Fibroblast of lung (primary cell): ENCODE measurements at regions not wholly inside any gene's neighbourhood (a gene's known extent, or its start where the extent isn't known, plus 50 kb on each side); places are given as distances from the start of the nearest gene placed in this dataset.
A peak's percentile ranks its signal among the peaks of the same experiment; 100 is the strongest.

Source experiments
- DNase-seq, 2 donors: peaks; one replicate each; pipeline versions ENCODE4 v3.0.0 to v3.0.0-alpha.2; 2010; ENCODE audit warnings: low read depth in 2 of 2
- H2AFZ ChIP-seq: 2 replicates; pipeline ENCODE4 v1.5.1; 2012; ENCODE audit warnings: low read length, control low read depth, inconsistent platforms
- H3K27ac ChIP-seq: 2 replicates; pipeline ENCODE4 v1.5.1; 2011; ENCODE audit warnings: low read length, control low read depth; ENCODE audit not compliant: insufficient read depth
- H3K27me3 ChIP-seq: 2 replicates; pipeline ENCODE4 v1.5.1; 2011; ENCODE audit warnings: mild to moderate bottlenecking, low read length; ENCODE audit not compliant: control insufficient read depth, insufficient read depth
- H3K36me3 ChIP-seq: 2 replicates; pipeline ENCODE4 v1.5.1; 2011; ENCODE audit warnings: low read length; ENCODE audit not compliant: control insufficient read depth, insufficient read depth
- H3K4me1 ChIP-seq: 2 replicates; pipeline ENCODE4 v1.5.1; 2011; ENCODE audit warnings: low read length; ENCODE audit not compliant: control insufficient read depth, insufficient read depth; ENCODE audit errors: extremely low read depth
- H3K4me2 ChIP-seq: 2 replicates; pipeline ENCODE4 v1.5.1; 2011; ENCODE audit warnings: low read length, control low read depth; ENCODE audit not compliant: insufficient read depth; ENCODE audit errors: extremely low read depth
- H3K4me3 ChIP-seq, 4 experiments: fragments of 200-600 bp in 1 of 4; sonication (generic) in 1 of 4; replicated peaks in 1 of 4; 2 replicates each; pipeline ENCODE4 v1.5.1; 2011 to 2016; ENCODE audit warnings: low read length in 4 of 4, low read depth in 3 of 4, mild to moderate bottlenecking in 3 of 4, control low read depth in 2 of 4, inconsistent platforms in 1 of 4, mixed read lengths in 1 of 4; ENCODE audit not compliant: insufficient read depth in 1 of 4; ENCODE audit errors: control extremely low read depth in 1 of 4
- H3K79me2 ChIP-seq: 2 replicates; pipeline ENCODE4 v1.5.1; 2012; ENCODE audit warnings: mild to moderate bottlenecking, low read length, inconsistent platforms; ENCODE audit not compliant: control insufficient read depth, insufficient read depth
- H3K9ac ChIP-seq: 2 replicates; pipeline ENCODE4 v1.5.1; 2011; ENCODE audit warnings: mild to moderate bottlenecking, low read length, control low read depth; ENCODE audit not compliant: insufficient read depth
- H3K9me3 ChIP-seq: 2 replicates; pipeline ENCODE4 v1.5.1; 2012; ENCODE audit warnings: low read depth, low read length; ENCODE audit not compliant: control insufficient read depth, insufficient read depth
- H4K20me1 ChIP-seq: 2 replicates; pipeline ENCODE4 v1.5.1; 2011; ENCODE audit warnings: low read length; ENCODE audit not compliant: control insufficient read depth, insufficient read depth; ENCODE audit errors: extremely low read depth
- EZH2 ChIP-seq: IDR thresholded peaks from 2 replicates; pipeline ENCODE4 v1.5.1; 2012; ENCODE audit warnings: low read length, control low read depth, mild to moderate bottlenecking; ENCODE audit errors: missing control alignments
- TF ChIP-seq, protein P1 (sequence below), 2 donors: IDR thresholded peaks in 1 of 2; conservative IDR thresholded peaks in 1 of 2; 1 replicate in 1 of 2; 2 replicates in 1 of 2; pipeline ENCODE4 v1.5.1; 2011 to 2012; ENCODE audit warnings: low read length in 2 of 2, control low read depth in 1 of 2, inconsistent platforms in 1 of 2, low read depth in 1 of 2, mild to moderate bottlenecking in 1 of 2

DNA sequence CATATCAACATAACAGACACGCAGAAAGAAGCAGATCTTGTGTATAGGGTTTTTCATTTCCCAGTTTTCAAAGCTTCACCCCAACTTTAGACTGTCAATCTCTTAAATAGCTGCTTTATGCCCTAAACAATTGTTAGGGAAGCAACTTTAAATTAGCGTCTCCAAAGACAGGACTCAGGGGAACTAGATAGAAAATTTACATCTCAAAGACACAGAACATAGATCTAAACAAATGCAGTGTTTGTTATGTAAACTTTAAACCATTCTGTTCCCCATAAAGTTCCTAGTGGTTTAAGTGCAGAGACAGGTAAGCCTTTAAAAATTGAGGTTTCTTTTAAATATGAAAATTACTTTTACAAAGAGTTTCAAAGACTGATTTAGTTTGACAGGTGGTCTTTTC, 379.2 kb upstream of the GHITM start:
- no peak for TF ChIP-seq EZH2
- TF ChIP-seq, protein P1, sequence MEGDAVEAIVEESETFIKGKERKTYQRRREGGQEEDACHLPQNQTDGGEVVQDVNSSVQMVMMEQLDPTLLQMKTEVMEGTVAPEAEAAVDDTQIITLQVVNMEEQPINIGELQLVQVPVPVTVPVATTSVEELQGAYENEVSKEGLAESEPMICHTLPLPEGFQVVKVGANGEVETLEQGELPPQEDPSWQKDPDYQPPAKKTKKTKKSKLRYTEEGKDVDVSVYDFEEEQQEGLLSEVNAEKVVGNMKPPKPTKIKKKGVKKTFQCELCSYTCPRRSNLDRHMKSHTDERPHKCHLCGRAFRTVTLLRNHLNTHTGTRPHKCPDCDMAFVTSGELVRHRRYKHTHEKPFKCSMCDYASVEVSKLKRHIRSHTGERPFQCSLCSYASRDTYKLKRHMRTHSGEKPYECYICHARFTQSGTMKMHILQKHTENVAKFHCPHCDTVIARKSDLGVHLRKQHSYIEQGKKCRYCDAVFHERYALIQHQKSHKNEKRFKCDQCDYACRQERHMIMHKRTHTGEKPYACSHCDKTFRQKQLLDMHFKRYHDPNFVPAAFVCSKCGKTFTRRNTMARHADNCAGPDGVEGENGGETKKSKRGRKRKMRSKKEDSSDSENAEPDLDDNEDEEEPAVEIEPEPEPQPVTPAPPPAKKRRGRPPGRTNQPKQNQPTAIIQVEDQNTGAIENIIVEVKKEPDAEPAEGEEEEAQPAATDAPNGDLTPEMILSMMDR (conservative IDR thresholded peaks at IDR 0.05 in 1 of 2, IDR thresholded peaks at IDR 0.05 in 1 of 2; ENCODE audit: low read depth in 1 of 2, low read length in 2 of 2), result no peak

DNA sequence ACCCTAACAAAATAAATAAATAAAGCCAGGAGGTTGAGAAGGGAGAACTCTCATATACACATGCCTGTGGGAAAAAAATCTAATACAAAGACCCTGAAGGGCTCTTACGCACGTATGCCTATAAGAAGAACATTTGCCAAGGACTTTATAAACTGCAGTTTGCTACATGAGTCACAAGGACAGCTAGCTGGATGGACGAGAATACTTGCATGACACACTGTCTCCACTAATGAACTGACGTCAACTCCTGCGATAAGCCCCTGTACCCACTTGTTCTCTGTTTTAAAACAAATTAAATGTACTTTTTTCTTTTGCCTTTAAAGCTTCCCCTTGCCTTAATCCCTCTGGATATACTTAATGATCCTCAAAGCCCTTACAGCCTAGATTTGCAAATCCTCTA, 374.6 kb upstream of the GHITM start:
- Histone ChIP-seq H3K27me3 (no peaks in the 10 kb centered on the region), H3K9me3 (no peaks in the 10 kb centered on the region), H2AFZ (no peak overlapping the region), H4K20me1 (no peaks in the 10 kb centered on the region), H3K4me3 (no peak overlapping the region), H3K4me1 (no peaks in the 10 kb centered on the region), H3K9ac (no peak overlapping the region), H3K27ac (no peak overlapping the region), H3K79me2 (no peaks in the 10 kb centered on the region), H3K4me2 (no peak overlapping the region), H3K36me3 (no peaks in the 10 kb centered on the region)
- TF ChIP-seq EZH2, result no peak
- TF ChIP-seq, protein P1 (conservative IDR thresholded peaks at IDR 0.05 in 1 of 2, IDR thresholded peaks at IDR 0.05 in 1 of 2; ENCODE audit: low read depth in 1 of 2, low read length in 2 of 2), result no peak
- peak; percentile 14 to 98 for DNase-seq

More for the DNA sequence above, 379.2 kb upstream of the GHITM start:
- Histone ChIP-seq H2AFZ (no peak overlapping the region), H3K9ac (no peak overlapping the region), H3K79me2 (no peaks in the 10 kb centered on the region), H4K20me1 (no peaks in the 10 kb centered on the region), H3K4me2 (no peak overlapping the region), H3K9me3 (no peaks in the 10 kb centered on the region), H3K27ac (no peak overlapping the region), H3K4me3 (no peak overlapping the region), H3K27me3 (no peaks in the 10 kb centered on the region), H3K4me1 (no peaks in the 10 kb centered on the region), H3K36me3 (no peaks in the 10 kb centered on the region)
- DNase-seq, result no peak

- Histone ChIP-seq H3K27ac (no peak overlapping the region), H4K20me1 (no peaks in the 10 kb centered on the region), H3K79me2 (no peaks in the 10 kb centered on the region), H3K9me3 (no peaks in the 10 kb centered on the region), H3K4me1 (no peaks in the 10 kb centered on the region), H3K9ac (no peak overlapping the region), H3K4me2 (no peak overlapping the region), H3K4me3 (no peak overlapping the region), H3K36me3 (no peaks in the 10 kb centered on the region), H2AFZ (no peak overlapping the region), H3K27me3 (no peaks in the 10 kb centered on the region)
- DNase-seq, result peak in 1 of 2 donors; percentile 68
- no peak for TF ChIP-seq EZH2
- TF ChIP-seq, protein P1 (conservative IDR thresholded peaks at IDR 0.05 in 1 of 2, IDR thresholded peaks at IDR 0.05 in 1 of 2; ENCODE audit: low read depth in 1 of 2, low read length in 2 of 2), result no peak
These were observed 373.6 kb upstream of the GHITM start for GRCh38 chr10:83765731-83766130.
